ENCODE measurements at regions not wholly inside any gene's neighbourhood (a gene's known extent, or its start where the extent isn't known, plus 50 kb on each side); places are given as distances from the start of the nearest gene placed in this dataset.

DNA sequence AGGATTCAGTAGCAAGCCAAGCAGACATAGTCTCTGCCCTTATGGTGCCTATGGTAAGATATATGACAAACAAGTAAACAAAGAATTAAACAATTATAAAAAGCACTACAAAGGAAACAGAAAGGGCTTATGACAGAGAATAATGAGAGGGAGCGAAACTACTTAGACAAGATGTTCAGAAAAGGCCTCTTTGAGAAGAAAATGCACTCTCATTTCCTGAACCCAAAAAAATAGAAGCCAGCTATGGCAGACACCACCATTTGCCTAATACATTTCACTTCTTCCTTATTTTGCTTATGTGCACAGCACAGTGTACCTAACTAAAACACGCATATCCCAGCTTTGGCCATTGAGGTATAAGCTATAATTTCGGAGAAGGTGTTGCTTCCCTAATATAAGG, 465.5 kb upstream of the PPP2R3A start:
- peaks cover 0 to 4% (median 0%) of the 10 kb centered on the region in 9 donors for H3K4me1 ChIP-seq
- 87 to 90% methylated on average over 3 of the region's 3 CpGs for WGBS, 2 donors
- H3K4me3 ChIP-seq, result no peak overlapping the region
- intact Hi-C loops (cut with DNase I), result loop anchor here in 8 of 10 donors (5.0 to 10.0 kb wide), 8 partner anchors 392 to 905 kb away; partner anchors contain the start of gene EPHB1 (in 6 of the 8)
- TF ChIP-seq, protein P1, sequence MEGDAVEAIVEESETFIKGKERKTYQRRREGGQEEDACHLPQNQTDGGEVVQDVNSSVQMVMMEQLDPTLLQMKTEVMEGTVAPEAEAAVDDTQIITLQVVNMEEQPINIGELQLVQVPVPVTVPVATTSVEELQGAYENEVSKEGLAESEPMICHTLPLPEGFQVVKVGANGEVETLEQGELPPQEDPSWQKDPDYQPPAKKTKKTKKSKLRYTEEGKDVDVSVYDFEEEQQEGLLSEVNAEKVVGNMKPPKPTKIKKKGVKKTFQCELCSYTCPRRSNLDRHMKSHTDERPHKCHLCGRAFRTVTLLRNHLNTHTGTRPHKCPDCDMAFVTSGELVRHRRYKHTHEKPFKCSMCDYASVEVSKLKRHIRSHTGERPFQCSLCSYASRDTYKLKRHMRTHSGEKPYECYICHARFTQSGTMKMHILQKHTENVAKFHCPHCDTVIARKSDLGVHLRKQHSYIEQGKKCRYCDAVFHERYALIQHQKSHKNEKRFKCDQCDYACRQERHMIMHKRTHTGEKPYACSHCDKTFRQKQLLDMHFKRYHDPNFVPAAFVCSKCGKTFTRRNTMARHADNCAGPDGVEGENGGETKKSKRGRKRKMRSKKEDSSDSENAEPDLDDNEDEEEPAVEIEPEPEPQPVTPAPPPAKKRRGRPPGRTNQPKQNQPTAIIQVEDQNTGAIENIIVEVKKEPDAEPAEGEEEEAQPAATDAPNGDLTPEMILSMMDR (IDR thresholded peaks at IDR 0.05), result no peak
- no peak for DNase-seq
- H3K9me3 ChIP-seq, result no peaks in the 10 kb centered on the region
- H3K27ac ChIP-seq, result no peak overlapping the region
- H3K27me3 ChIP-seq, result peaks cover 0 to 45% (median 15%) of the 10 kb centered on the region in 7 donors
- no peaks in the 10 kb centered on the region for H3K36me3 ChIP-seq
- ATAC-seq, result no peak

DNA sequence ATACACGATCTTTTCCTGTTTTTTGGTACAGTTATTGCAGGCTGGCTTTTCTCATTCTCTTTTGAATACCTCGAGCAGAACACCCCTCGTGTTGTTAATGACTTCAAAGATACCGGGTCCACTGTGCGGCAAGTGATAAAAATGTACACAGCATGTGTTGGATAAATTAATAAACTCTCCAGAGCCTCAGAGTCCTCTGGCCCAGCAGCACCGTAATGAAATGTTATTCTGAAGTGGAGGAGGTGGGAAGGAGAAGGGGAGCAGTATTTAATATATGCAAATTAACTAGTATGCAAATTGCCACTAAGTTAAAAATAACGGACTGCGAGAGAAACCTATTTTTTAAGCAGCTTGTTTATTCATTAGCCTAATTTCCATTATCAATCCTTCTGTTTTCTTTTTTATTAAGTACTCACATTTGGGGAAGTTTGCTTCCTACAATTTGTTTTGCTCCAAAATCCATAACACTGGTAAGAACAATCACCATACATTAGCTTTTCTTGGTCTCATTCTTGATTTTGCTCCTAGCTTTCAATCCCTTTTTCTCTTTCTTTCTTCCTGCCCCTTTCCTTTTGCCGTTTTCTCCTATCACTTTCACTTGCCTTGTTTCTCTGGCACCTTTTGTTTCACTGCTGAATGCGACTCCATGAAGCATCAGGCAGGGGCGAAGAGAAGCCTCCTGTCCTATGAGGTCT, 462.3 kb upstream of the PPP2R3A start:
- Histone ChIP-seq H3K4me3 (no peak overlapping the region), H3K9me3 (no peaks in the 10 kb centered on the region), H3K4me1 (peaks cover 0 to 4% (median 0%) of the 10 kb centered on the region in 9 donors), H3K27me3 (peaks cover 0 to 53% (median 30%) of the 10 kb centered on the region in 7 donors), H3K27ac (no peak overlapping the region), H3K36me3 (no peaks in the 10 kb centered on the region)
- TF ChIP-seq, protein P1 (IDR thresholded peaks at IDR 0.05), result no peak
- intact Hi-C loops (cut with DNase I), result loop anchor here in 8 of 10 donors (5.0 to 10.0 kb wide), 8 partner anchors 389 to 908 kb away; partner anchors contain the start of gene EPHB1 (in 6 of the 8)
- DNase-seq, result no peak
- WGBS, 2 donors, result 51 to 53% methylated on average over 11 of the region's 11 CpGs
- ATAC-seq, result no peak

DNA sequence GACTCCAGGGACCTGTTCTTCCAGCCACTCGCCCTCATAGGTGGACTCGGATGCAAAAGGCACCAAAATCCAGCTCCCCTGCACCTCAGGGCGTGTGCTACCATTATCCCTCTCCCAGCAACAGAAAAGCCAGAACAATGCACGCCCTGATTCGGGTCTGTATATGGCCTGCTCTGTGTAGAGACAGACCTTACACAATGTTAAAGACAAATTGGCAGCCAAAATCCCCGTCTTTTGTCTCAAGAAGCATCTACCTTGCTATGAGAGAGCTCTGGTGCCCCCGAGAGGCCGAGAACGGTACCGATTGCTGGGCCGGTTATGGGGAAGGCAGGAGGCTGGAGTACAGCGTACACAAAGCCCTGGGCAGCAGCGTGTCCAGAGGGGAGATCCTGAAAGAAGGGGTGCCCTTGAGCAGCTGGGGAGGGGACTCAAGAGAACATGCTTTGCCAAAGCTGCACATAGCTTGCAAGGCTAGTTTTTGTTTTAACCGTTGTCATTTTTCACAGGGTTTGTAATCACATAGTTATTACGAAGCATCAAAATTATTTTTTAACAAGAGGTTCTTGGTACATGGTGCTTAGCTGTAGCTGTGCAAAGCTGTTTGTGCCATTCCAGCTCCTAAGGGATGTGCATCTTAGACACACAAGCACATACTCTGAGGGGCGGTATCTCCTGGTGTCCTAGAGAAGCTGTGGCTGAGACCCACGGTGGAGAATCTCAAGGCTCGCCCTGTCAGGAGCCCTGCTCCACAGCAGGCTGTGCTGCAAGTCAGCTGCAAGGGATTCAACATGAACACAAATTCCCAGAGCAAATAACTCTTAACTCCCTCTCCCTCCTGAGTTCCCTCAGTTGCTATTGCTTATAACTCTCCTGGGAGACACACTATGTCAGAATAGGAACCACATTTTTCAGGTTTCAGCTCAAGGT, 461.5 kb upstream of the PPP2R3A start:
- TF ChIP-seq, protein P1 (IDR thresholded peaks at IDR 0.05), result peak; percentile 40 to 74 (median 64)
- Histone ChIP-seq H3K4me3 (no peak overlapping the region), H3K27ac (no peak overlapping the region), H3K27me3 (peaks cover 0 to 53% (median 31%) of the 10 kb centered on the region in 7 donors), H3K4me1 (peaks cover 0 to 4% (median 0%) of the 10 kb centered on the region in 9 donors), H3K9me3 (peaks cover 0 to 6% (median 0%) of the 10 kb centered on the region in 11 donors), H3K36me3 (no peaks in the 10 kb centered on the region)
- intact Hi-C loops (cut with DNase I), result loop anchor here (1.0 to 10.0 kb wide), 10 partner anchors 388 to 909 kb away; partner anchors contain the start of gene EPHB1 (in 7 of the 10)
- DNase-seq (peak; percentile 47 to 63), ATAC-seq (peak; percentile 46 to 85 (median 70))
- WGBS, 2 donors, result 28 to 29% methylated on average over 18 of the region's 18 CpGs
